Aorta (tissue), 5 donors: ENCODE measurements at regions not wholly inside any gene's neighbourhood (a gene's known extent, or its start where the extent isn't known, plus 50 kb on each side); places are given as distances from the start of the nearest gene placed in this dataset.

Source experiments
- ATAC-seq: fragments of 200-7000 bp; cut with Tn5 transposase; one replicate; pipeline ENCODE4 v1.9.1; 2022; ENCODE audit warnings: moderate library complexity; ENCODE audit not compliant: low FRiP score
- DNase-seq, 2 donors: peaks; one replicate each; pipeline ENCODE4 v3.0.0-alpha.2; 2020
- H3K27ac ChIP-seq, 2 donors: one replicate each; pipeline ENCODE4 v1.5.1; 2013; ENCODE audit warnings: low read length in 2 of 2, mild to moderate bottlenecking in 2 of 2, moderate library complexity in 2 of 2, control low read depth in 1 of 2, inconsistent platforms in 1 of 2, low read depth in 1 of 2
- H3K27me3 ChIP-seq, 2 donors: one replicate each; pipeline ENCODE4 v1.6.1; 2013; ENCODE audit warnings: control low read depth in 1 of 2, low read length in 1 of 2, mild to moderate bottlenecking in 1 of 2, moderate library complexity in 1 of 2; ENCODE audit not compliant: insufficient read depth in 2 of 2, control insufficient read depth in 1 of 2
- H3K36me3 ChIP-seq, 2 donors: one replicate each; pipeline ENCODE4 v1.6.1; 2013; ENCODE audit warnings: control low read depth in 1 of 2, low read length in 1 of 2, mild to moderate bottlenecking in 1 of 2; ENCODE audit not compliant: insufficient read depth in 2 of 2, control insufficient read depth in 1 of 2
- H3K4me1 ChIP-seq, 2 donors: one replicate each; pipeline ENCODE4 v1.6.1; 2013; ENCODE audit warnings: low read length in 2 of 2, control low read depth in 1 of 2, mild to moderate bottlenecking in 1 of 2, moderate library complexity in 1 of 2; ENCODE audit not compliant: insufficient read depth in 2 of 2, control insufficient read depth in 1 of 2
- H3K4me3 ChIP-seq, 2 donors: one replicate each; pipeline ENCODE4 v1.5.1; 2013; ENCODE audit warnings: low read length in 2 of 2, control low read depth in 1 of 2, mild to moderate bottlenecking in 1 of 2
- H3K9me3 ChIP-seq: one replicate; pipeline ENCODE4 v1.6.1; 2013; ENCODE audit warnings: mild to moderate bottlenecking, low read length; ENCODE audit not compliant: control insufficient read depth
- WGBS, 2 donors: extraction: QIAGEN DNeasy Blood & Tissue Kit; methylation state at CpG; one replicate each; pipeline ENCODE4 v1.1.7; 2013; 5-methylcytosine and 5-hydroxymethylcytosine counted together
- intact Hi-C, 2 donors: fragments of 100-400 bp; cut with DNase I; formaldehyde crosslinking; loops; one replicate each; pipeline versions ENCODE4 v1.14.2 to v1.15.0; 2022
- donor health status: healthy with polysubstance abuse.
- donor health status: Bipolar disorder and iron deficiency.
- donor health status: DM: no; HTN: no; CAD: no.
- donor health status: DM: no; HTN: no; CAD: no.
- donor health status: DM: yes; HTN: yes; CAD: no.

DNA sequence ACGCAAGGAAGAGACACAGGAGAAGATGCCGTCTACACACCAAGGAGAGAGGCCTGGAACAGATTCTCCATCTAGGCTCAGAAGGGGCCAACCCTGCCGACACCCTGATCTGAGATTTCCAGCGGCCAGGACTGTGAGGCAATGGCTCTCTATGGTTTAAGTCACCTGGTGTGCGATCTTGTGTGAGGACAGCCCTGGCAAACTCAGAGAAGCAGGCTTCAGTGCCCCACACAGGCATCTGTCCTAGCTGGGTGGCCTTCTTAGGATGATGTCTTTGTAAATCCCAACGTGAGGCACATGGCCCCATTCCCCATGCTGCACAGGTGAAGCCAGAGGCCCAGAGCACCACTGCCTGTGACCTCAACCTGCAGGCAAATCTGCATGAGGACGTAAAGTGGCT is 87.6 kb upstream of the FRMD1 start:
- 95 to 98% methylated on average over 7 of the region's 7 CpGs for WGBS, 2 donors
- no peak for ATAC-seq
- Histone ChIP-seq H3K9me3 (no peaks in the 10 kb centered on the region), H3K27ac (no peak overlapping the region), H3K27me3 (no peaks in the 10 kb centered on the region), H3K4me3 (no peak overlapping the region), H3K4me1 (no peaks in the 10 kb centered on the region), H3K36me3 (no peaks in the 10 kb centered on the region)
- intact Hi-C loops: no loop called here
- DNase-seq: no peak

- Histone ChIP-seq H3K9me3 (no peaks in the 10 kb centered on the region), H3K27ac (no peak overlapping the region), H3K4me3 (no peak overlapping the region), H3K27me3 (no peaks in the 10 kb centered on the region), H3K36me3 (no peaks in the 10 kb centered on the region), H3K4me1 (no peaks in the 10 kb centered on the region)
- intact Hi-C loops: no loop called here
- ATAC-seq (no peak), DNase-seq (no peak)
- 97% methylated on average over 6 of the region's 6 CpGs for WGBS, 2 donors
These were observed 86.9 kb upstream of the FRMD1 start for GRCh38 chr6:168165891-168166290.

DNA sequence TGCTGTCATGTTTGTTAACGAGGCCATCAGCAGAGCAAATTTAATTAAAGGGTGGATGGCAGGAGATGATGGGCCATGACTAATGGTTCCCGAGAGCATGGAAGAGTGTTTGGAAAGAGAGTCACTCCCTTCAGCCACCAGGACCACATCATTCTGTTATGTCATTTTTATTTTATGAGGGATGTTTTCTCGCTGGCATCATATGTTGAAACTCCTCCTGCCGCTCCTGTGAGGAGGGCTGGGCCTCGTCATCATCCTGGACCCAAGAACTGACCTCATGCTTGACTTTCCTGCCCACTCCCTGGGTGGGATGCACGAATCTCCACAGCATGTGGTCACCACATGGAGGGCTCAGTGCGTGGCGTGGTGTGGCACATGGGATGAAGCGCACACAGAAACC is 86.4 kb upstream of the FRMD1 start:
- ATAC-seq (no peak), DNase-seq (no peak)
- WGBS, 2 donors: 82 to 91% methylated on average over 9 of the region's 9 CpGs
- no peak overlapping the region for H3K27ac ChIP-seq
- no peaks in the 10 kb centered on the region for H3K9me3 ChIP-seq
- H3K4me1 ChIP-seq: no peaks in the 10 kb centered on the region
- H3K36me3 ChIP-seq: no peaks in the 10 kb centered on the region
- intact Hi-C loops: no loop called here
- no peak overlapping the region for H3K4me3 ChIP-seq
- H3K27me3 ChIP-seq: no peaks in the 10 kb centered on the region

GRCh38 chr6:168164462-168165061 is 85.5 kb upstream of the FRMD1 start:
- H3K36me3 ChIP-seq: no peaks in the 10 kb centered on the region
- no peaks in the 10 kb centered on the region for H3K27me3 ChIP-seq
- WGBS, 2 donors: 88 to 93% methylated on average over 8 of the region's 8 CpGs
- ATAC-seq: no peak
- no peak for DNase-seq
- no peaks in the 10 kb centered on the region for H3K4me1 ChIP-seq
- intact Hi-C loops: no loop called here
- no peak overlapping the region for H3K4me3 ChIP-seq
- no peak overlapping the region for H3K27ac ChIP-seq
- no peaks in the 10 kb centered on the region for H3K9me3 ChIP-seq

- Histone ChIP-seq H3K27me3 (no peaks in the 10 kb centered on the region), H3K9me3 (no peaks in the 10 kb centered on the region), H3K4me1 (no peaks in the 10 kb centered on the region), H3K27ac (no peak overlapping the region), H3K4me3 (no peak overlapping the region), H3K36me3 (no peaks in the 10 kb centered on the region)
- intact Hi-C loops: no loop called here
- ATAC-seq (peak; percentile 9), DNase-seq (peak in 1 of 2 donors; percentile 63)
- WGBS, 2 donors: 66 to 86% methylated on average over 14 of the region's 14 CpGs
These were observed 84.2 kb upstream of the FRMD1 start for GRCh38 chr6:168163096-168163731.

GRCh38 chr6:168162366-168162765 is 83.4 kb upstream of the FRMD1 start:
- WGBS, 2 donors: 94 to 96% methylated on average over 6 of the region's 6 CpGs
- no peak for DNase-seq
- intact Hi-C loops: no loop called here
- ATAC-seq: no peak
- Histone ChIP-seq H3K4me1 (no peaks in the 10 kb centered on the region), H3K27me3 (no peaks in the 10 kb centered on the region), H3K36me3 (no peaks in the 10 kb centered on the region), H3K27ac (no peak overlapping the region), H3K9me3 (no peaks in the 10 kb centered on the region), H3K4me3 (no peak overlapping the region)

DNA sequence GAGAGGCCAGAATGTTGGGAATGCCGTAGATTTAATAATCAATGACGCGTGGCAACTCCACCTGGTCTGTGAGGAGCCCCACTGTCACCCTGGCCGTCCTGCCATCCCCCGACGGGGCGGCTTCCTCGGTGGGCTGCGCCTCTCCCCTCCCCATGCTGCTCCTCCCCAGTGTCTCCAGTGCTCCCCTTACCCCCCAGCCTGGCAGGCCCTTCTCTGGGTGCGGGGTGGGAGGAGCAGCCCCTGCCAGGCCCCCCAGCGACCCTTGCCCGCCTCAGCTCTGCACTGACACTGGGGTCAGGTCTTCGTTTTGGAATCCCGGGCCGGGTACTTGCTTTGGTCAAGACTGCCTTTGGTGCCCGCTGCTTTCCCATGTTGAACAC is 82.3 kb upstream of the FRMD1 start:
- no peak for DNase-seq
- peak; percentile 5 for ATAC-seq
- 96% methylated on average over 16 of the region's 16 CpGs for WGBS, 2 donors
- Histone ChIP-seq H3K27ac (no peak overlapping the region), H3K4me3 (no peak overlapping the region), H3K36me3 (no peaks in the 10 kb centered on the region), H3K27me3 (no peaks in the 10 kb centered on the region), H3K9me3 (no peaks in the 10 kb centered on the region), H3K4me1 (no peaks in the 10 kb centered on the region)
- intact Hi-C loops: no loop called here

DNA sequence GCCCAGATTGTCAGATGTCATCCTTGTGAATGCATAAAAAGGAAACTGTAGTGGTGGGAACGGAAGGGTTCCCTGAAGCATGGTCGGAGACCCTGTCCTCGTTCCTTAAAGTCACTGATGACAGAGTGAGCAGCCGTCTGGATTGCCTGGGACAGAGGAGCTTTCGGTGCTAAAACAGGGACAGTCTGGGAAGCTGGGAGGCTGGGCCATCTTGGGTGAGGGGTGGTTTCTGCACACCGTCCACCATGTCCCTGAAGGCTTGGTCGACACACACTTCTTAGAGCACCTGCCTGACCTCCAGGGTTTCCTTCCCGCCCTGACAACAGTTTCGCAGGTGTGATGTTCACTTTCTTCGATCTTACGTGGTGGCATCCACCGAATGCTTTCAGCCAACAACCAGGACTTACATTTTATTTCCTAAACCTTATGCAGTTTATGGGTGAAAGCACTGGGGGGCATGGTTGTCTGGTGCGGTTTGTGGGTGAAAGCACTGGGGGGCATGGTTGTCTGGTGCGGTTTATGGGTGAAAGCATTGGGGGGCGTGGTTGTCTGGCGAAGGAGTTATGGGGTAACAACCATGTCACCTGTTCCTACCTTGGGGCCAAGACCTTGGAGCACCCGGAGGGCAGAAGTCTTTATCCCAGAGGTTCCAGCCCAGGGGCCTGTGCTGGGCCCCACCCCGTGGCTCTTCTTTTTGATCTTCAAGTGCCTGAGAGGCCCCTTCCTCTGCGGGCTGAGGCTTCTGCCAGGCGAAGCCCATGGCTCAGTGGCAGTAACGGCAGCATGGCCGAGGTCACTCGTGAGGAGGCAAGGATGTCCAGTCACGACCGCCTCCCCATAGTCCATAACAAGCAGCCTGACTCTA is 81.7 kb upstream of the FRMD1 start:
- ATAC-seq (no peak), DNase-seq (no peak)
- no peaks in the 10 kb centered on the region for H3K36me3 ChIP-seq
- H3K9me3 ChIP-seq: no peaks in the 10 kb centered on the region
- intact Hi-C loops: no loop called here
- H3K27ac ChIP-seq: no peak overlapping the region
- H3K4me1 ChIP-seq: no peaks in the 10 kb centered on the region
- no peaks in the 10 kb centered on the region for H3K27me3 ChIP-seq
- WGBS, 2 donors: 96 to 98% methylated on average over 25 of the region's 25 CpGs
- H3K4me3 ChIP-seq: no peak overlapping the region

- intact Hi-C loops: no loop called here
- WGBS, 2 donors: 95 to 96% methylated on average over 8 of the region's 8 CpGs
- ATAC-seq: no peak
- Histone ChIP-seq H3K36me3 (no peaks in the 10 kb centered on the region), H3K27ac (no peak overlapping the region), H3K4me1 (no peaks in the 10 kb centered on the region), H3K4me3 (no peak overlapping the region), H3K9me3 (no peaks in the 10 kb centered on the region), H3K27me3 (no peaks in the 10 kb centered on the region)
- no peak for DNase-seq
These were observed 80.5 kb upstream of the FRMD1 start for GRCh38 chr6:168159506-168159905.
